SIG-M5 treated with dmso at 0.1 percent for 504 hours (cell line): ENCODE measurements at regions not wholly inside any gene's neighbourhood (a gene's known extent, or its start where the extent isn't known, plus 50 kb on each side); places are given as distances from the start of the nearest gene placed in this dataset.
"Not testable (repeated sequence)": the region's sequence is repeated elsewhere in the genome, so short reads cannot be mapped to it uniquely, and the experiment has no call there.

Source experiments
- DNase-seq: peaks from one replicate; lab custom pipeline; 2025; ENCODE audit not compliant: unreplicated experiment; lab: John Stamatoyannopoulos, UW

DNA sequence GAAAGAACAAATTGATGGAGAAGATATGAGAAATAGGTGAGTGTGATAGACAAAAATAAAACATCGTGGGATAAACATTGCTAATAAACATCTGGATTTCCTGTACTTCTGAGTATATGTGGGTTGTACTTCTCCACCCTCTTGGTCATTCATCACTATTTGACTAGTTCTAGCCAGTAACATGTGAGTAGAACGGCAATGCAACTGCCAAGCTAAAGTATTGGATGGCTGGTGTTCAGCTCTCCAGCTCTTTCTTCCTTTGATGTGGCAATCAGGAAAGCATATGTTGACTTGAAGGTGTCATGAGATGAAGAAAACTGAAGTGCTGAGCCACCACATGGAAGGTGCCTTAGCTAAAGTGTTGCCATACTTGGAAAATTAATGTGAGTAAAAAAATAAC lies 144.9 kb downstream of the SCG2 start:
- DNase-seq, result no peak

DNA sequence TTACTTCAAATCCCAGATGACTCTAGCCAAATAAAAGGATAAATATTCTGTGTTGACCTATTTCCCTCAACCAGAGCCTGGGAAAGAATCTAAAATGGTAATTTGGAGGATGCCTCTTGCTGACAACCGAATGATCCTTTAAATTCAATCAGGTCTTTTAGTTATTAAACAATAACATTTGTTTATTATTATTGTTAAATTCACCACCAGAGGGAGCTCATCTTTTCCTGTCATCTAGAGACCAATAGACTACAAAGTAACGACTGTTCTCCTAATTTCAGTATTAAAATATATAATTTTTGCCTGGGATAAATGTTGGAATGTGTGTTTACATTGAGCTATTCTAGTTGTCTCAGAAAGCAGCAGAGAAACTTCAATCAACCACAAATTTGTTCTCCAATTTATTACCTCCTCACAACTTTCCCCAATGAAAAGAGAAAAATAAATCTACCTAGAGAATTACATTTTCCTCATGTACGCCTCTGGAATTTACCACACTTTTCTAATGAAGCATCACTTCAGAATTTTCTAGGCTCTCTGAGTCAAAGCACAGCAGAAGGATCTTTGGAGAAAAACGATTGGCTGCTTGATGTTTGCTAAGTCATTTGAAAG lies 142.7 kb downstream of the SCG2 start:
- no peak for DNase-seq

DNA sequence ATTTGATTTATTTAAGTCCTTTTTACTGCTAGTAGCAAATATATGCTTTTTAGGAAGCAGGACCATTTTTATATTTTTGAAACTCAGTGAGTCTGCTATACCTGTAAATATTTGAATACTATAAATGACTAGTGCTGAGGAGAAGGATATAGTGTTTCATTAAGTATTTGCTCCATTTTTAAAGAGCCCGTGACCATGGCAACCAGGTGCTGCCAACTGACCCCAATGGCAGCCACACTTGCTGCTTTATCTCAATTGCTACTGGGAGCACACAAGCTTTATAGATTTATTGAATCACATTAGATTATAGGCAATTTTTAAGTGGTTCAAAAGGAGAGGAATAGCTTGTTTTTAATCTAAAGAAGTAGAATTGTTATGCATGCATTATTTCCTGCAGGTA lies 142.0 kb downstream of the SCG2 start:
- DNase-seq, result no peak

DNA sequence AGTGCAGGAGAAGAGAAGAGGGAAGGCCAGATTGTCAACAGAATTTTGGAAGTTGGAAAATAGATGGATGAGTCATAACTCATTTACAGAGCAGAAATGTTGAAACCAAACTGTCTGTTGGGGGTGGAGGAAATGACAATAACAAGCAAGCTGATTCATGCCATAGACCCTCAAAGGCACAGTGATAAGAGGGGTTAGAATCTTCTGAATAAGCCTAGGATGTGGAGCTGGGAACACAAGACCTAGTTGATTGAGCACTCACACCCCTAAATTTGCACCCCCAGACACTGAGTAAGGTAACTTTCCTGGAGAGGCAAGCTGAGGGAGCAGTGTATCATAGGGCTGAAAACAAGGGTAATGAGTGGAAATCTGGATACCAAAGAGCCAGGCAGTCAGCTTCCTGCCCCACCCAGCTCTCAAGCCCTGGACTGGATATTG lies 141.4 kb downstream of the SCG2 start:
- peak; percentile 90 for DNase-seq

GRCh38 chr2:223464071-223464470 lies 138.1 kb downstream of the SCG2 start:
- no peak for DNase-seq

GRCh38 chr2:223465793-223466192 lies 136.4 kb downstream of the SCG2 start:
- DNase-seq, result peak; percentile 98

DNA sequence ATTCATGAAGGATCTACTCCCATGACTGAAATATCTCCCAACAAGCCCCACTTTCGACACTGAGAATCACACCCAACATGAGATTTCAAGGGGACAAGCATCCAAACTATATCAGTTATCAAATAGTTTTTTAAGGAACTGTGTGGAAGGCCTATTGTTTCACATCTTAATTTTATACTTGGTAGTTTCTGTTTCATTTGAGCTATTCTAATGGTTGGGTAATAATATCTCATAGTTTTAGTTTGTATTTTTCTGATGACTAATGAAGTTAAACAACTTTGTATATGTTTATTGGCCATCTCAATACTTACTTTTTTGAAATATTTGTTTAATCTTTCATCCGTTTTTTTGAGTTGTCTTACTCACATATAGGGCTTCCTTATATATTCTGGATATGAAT lies 135.0 kb downstream of the SCG2 start:
- DNase-seq, result peak; percentile 26

DNA sequence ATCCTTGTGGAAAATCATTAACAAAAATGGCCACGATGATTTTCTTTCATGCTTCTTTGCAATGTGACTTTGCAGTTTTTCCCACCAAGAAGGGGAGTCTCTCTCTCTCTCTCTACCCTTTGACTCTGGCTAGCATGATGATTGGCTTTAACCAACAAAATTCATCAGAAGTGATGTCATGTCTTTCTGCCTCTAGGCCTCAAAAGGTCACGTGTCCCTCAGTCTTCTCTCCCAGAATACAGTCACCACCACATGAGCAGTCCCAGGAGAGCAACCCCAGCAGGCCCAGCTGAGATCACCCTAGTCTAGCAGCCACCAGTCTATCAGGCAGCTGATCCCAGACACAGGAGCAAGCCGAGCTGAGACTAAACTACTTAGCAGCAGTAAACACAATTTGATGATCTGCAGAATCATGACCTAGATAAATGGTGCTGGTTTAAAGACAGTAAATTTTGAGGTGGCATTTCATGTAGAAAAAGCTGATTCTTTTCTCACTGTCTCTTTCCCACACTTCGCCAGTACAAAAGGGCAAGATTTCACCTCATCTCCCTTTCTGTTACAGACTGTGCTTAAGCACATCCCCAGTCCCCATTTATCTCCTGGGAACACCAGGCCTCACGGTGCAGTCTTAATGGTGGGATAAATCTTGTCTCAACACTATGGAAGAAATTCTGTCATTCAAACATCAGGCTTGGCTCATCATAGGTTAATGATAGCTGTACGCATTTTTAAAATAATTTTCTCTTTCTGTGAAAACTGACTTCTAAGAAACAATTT lies 132.7 kb downstream of the SCG2 start:
- no peak for DNase-seq

GRCh38 chr2:223470602-223471001 lies 131.6 kb downstream of the SCG2 start:
- DNase-seq, result no peak

- no peak for DNase-seq
Observed at GRCh38 chr2:223472771-223473170, 129.4 kb downstream of the SCG2 start.

DNA sequence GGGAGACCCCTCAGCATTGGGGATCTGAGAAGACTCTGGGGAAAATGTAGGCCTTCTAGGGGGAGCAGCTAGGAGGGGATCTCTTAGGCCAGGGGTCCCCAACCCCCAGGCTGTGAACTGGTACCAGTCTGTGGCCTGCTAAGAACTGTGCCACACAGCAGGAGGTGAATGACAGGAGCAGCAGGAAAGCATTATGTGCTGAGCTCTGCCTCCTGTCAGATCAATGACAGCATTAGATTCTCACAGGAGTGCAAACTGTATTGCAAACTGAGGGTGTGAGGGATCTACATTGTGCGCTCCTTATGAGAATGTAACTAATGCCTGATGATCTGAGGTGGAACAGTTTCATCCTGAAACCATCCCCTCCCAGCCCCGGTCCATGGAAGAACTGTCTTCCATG lies 127.3 kb downstream of the SCG2 start:
- no peak for DNase-seq

GRCh38 chr2:223475901-223476300 lies 126.3 kb downstream of the SCG2 start:
- no peak for DNase-seq

- no peak for DNase-seq
Observed at GRCh38 chr2:223477318-223477717, 124.8 kb downstream of the SCG2 start.

GRCh38 chr2:223481486-223481885 lies 120.7 kb downstream of the SCG2 start:
- no peak for DNase-seq

- DNase-seq, result no peak
Observed at GRCh38 chr2:223486751-223487150, 115.4 kb downstream of the SCG2 start.

- no peak for DNase-seq
Observed at GRCh38 chr2:223487214-223487846, 114.8 kb downstream of the SCG2 start.

DNA sequence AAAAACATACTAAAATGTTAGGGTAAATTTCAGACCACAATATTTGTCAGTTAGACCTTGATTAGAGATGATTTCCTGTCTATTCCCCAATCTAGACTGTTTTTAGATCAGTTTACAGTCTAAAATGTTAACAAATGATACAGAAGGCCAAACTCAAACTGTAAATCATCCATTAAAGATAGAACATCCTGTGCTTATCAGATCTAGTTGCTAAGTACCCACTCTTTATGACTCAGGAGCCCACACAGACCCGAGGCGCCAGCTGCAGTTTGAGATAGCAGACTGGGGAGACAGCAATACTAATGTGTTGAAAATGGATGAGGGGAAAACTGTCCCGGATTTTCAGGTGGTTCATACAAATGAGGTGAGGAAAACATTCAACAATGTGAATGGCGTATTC lies 113.3 kb downstream of the SCG2 start:
- no peak for DNase-seq

DNA sequence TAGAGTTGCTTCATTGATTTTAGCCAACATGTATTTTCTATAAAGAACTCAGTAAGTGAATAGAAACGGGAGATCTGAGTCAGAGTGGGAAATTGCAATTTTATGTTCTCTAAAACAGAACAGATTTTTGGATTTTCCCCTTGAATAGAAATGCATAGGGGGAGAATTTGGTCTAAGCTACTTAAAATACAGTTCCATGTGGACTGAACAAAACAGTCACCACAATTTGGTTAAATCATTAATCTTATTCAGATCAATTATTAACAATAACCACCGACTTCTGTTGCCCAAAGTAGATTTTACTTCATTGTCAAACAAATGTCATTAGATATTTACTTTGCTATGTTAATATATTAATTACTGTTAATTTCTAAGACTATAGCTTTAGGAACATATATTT lies 107.7 kb downstream of the SCG2 start:
- no peak for DNase-seq

- no peak for DNase-seq
Observed at GRCh38 chr2:223494942-223495341, 107.2 kb downstream of the SCG2 start.

DNA sequence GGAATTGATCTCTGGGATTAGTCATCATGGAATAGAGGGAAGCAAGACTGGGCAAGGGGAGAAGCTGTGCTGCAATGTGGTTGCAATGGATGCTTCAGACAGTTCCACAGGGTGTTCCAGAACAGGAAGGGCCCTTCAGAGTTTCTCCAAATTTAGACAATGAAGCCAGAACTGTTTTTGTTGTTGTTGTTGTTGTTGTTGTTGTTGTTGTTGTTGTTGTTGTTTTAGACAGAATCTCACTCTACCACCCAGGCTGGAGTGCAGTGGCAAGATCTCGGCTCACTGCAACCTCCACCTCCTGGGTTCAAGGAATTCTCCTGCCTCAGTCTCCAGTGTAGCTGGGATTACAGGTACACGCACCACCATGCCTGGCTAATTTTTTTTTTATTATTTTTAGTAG lies 105.3 kb downstream of the SCG2 start:
- DNase-seq, result not testable (repeated sequence)

DNA sequence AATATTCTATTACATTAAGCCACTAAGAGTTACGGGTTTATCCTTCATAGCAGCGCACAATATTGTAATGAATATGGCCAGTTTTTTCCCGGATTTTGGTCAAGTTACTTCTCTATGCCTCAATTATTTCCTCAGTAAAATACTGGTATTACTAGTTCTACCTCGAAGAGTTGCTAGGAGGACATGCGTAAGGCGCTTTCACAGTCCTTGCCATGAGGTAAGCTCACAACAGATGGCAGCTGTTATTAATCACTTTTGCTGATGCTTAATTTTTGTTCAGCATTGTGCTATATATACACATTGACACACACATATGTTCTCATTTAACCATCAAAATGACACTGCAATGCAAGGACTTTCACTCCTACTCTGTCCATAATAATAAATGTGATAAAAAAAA lies 101.5 kb downstream of the SCG2 start:
- no peak for DNase-seq

DNA sequence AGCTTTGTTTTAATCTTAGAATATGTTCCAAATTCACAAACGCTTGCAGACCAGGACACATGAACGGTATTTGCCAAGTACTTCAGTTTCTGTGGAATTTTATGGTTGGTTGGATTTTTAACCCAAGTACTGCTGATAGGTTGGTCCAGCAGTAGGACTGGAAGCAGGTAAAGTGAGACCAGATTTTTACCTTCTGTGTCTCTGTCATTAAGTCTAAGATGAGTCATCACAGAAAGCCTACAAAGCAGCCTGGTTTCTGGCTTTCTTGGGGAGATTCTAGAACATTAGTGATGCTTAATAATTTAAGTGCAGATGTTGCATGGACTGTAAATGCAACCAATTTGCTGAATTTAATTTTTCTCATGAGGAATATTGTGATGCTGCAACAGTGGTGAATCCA lies 100.5 kb downstream of the SCG2 start:
- DNase-seq, result no peak
